ENCODE measurements at regions not wholly inside any gene's neighbourhood (a gene's known extent, or its start where the extent isn't known, plus 50 kb on each side); places are given as distances from the start of the nearest gene placed in this dataset.
"Not testable (repeated sequence)": the region's sequence is repeated elsewhere in the genome, so short reads cannot be mapped to it uniquely, and the experiment has no call there.

DNA sequence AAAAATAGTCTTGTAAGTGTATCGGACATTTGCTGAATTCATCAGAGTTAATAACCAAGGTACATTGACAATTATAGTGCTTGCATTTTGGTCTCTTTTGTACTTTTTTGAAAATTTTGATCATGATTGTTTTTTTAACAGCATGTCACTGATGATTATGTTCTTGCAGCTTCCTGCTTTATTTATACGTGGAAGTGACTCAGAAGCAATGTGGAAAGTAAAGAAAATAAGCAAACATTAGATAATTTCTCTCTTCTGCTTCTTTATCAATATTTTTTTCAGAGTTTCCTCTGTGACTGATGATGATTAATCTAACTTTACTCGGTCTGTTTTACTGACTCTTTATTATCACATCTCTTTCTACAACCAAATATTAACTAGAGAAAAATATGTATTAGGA is 1351.9 kb downstream of the REEP3 start:
- TF ChIP-seq, protein P1, sequence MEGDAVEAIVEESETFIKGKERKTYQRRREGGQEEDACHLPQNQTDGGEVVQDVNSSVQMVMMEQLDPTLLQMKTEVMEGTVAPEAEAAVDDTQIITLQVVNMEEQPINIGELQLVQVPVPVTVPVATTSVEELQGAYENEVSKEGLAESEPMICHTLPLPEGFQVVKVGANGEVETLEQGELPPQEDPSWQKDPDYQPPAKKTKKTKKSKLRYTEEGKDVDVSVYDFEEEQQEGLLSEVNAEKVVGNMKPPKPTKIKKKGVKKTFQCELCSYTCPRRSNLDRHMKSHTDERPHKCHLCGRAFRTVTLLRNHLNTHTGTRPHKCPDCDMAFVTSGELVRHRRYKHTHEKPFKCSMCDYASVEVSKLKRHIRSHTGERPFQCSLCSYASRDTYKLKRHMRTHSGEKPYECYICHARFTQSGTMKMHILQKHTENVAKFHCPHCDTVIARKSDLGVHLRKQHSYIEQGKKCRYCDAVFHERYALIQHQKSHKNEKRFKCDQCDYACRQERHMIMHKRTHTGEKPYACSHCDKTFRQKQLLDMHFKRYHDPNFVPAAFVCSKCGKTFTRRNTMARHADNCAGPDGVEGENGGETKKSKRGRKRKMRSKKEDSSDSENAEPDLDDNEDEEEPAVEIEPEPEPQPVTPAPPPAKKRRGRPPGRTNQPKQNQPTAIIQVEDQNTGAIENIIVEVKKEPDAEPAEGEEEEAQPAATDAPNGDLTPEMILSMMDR (IDR thresholded peaks at IDR 0.05), result no peak
- no peak for TF ChIP-seq POLR2A (IDR thresholded peaks at IDR 0.05)
- WGBS, 2 donors, result 41 to 44% methylated on average over 3 of the region's 3 CpGs
- no peak for DNase-seq

DNA sequence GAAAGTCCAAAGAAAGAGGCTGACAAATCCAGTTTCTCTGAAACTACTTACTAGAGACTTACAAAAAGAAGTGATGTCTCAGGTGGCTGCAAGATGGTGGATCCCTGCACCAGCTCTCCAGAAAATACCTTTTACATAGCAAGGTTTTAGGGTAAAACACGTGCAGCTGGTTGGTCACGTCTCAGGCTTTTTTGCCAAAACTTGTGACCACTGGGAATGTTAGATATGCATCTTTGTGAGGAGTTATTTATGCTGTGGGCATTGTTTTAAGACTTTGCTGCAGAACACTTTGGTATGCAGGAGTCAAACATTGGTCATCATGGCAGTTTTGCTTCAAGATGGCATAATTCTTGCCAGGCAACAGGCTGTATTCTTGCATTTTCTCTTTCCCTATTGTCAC is 1352.8 kb downstream of the REEP3 start:
- H3K4me1 ChIP-seq, result no peaks in the 10 kb centered on the region
- no peak overlapping the region for H3K4me3 ChIP-seq
- intact Hi-C loops (cut with DNase I), result no loop called here
- 58 to 76% methylated on average over 2 of the region's 2 CpGs for WGBS, 2 donors
- no peaks in the 10 kb centered on the region for H3K9me3 ChIP-seq
- TF ChIP-seq, protein P1 (IDR thresholded peaks at IDR 0.05), result no peak
- TF ChIP-seq POLR2A (IDR thresholded peaks at IDR 0.05), result no peak
- DNase-seq, result no peak
- H3K36me3 ChIP-seq, result no peaks in the 10 kb centered on the region
- no peak overlapping the region for H3K27ac ChIP-seq
- H3K27me3 ChIP-seq, result no peaks in the 10 kb centered on the region

More for the DNA sequence above, 1351.9 kb downstream of the REEP3 start:
- Histone ChIP-seq H3K36me3 (no peaks in the 10 kb centered on the region), H3K9me3 (no peaks in the 10 kb centered on the region), H3K27me3 (no peaks in the 10 kb centered on the region), H3K4me1 (no peaks in the 10 kb centered on the region), H3K27ac (no peak overlapping the region), H3K4me3 (no peak overlapping the region)
- intact Hi-C loops (cut with DNase I), result no loop called here

DNA sequence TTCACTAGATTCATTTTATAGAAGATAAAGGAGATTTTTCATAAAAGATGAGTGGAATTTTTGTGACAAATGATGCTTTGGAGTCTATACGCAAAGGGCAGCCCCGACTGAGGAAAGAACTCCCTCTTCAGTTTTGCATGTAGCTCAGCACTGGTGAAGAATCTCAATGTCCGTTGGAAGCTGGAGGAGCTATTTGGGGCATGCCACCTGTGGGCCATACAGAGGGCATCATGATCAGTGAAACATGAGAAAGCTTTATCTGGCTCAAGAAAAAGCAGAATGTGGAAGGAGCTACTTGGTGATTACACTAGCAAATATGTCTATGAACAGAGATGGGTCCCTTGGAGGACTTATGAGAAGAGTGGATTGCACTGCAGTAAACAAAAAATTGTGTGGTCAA is 1359.3 kb downstream of the REEP3 start:
- WGBS, 2 donors, result 58 to 69% methylated on average over 3 of the region's 3 CpGs
- no peak for DNase-seq
- H3K4me1 ChIP-seq, result no peaks in the 10 kb centered on the region
- H3K36me3 ChIP-seq, result no peaks in the 10 kb centered on the region
- intact Hi-C loops (cut with DNase I), result no loop called here
- no peak overlapping the region for H3K27ac ChIP-seq
- TF ChIP-seq, protein P1 (IDR thresholded peaks at IDR 0.05), result no peak
- TF ChIP-seq POLR2A (IDR thresholded peaks at IDR 0.05), result no peak
- H3K4me3 ChIP-seq, result no peak overlapping the region
- H3K9me3 ChIP-seq, result no peaks in the 10 kb centered on the region
- H3K27me3 ChIP-seq, result no peaks in the 10 kb centered on the region

DNA sequence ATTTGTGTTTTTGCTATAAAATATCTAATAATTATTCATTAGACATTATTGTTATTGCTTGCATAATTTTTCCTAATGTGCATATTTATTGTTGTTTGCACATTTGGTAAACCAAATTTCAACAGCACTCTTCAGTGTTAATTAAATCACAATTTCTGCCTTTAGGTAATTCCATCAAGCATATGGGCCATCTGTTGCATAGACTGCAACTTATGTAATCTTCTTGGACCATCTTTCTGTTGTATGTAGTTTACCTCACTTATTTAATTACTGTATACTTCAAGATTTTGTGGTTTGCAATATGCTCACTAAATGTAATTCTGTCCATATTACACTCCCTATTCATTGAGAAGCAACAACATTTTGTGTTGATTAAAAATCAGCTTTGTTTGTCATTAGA is 1360.1 kb downstream of the REEP3 start:
- Histone ChIP-seq H3K27me3 (no peaks in the 10 kb centered on the region), H3K4me3 (no peak overlapping the region), H3K27ac (no peak overlapping the region), H3K9me3 (no peaks in the 10 kb centered on the region), H3K4me1 (no peaks in the 10 kb centered on the region), H3K36me3 (no peaks in the 10 kb centered on the region)
- intact Hi-C loops (cut with DNase I), result no loop called here
- no peak for TF ChIP-seq POLR2A (IDR thresholded peaks at IDR 0.05)
- TF ChIP-seq, protein P1 (IDR thresholded peaks at IDR 0.05), result no peak
- no peak for DNase-seq

DNA sequence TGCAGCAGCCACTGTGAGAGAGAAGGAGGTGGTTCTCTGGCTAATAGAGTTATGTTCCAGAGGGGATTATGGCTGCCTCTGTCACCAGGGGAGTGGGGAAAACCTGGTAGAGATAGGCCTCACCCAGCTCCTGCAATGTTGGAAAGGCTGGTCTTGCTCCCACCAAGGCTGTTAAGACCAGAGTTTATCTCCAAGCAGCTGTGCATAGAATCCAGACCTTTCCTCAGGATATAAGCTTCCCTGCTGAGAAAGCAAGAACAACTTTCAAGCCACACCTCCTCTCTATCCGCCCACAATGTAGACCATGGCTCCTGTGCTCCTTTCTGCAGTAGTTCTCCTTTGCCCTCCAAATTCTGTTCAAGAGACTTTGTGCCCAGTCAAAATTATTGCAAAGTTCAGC is 1375.4 kb downstream of the REEP3 start:
- no peak for TF ChIP-seq POLR2A (IDR thresholded peaks at IDR 0.05)
- TF ChIP-seq, protein P1 (IDR thresholded peaks at IDR 0.05), result no peak
- 91 to 93% methylated on average over 1 of the region's 1 CpG for WGBS, 2 donors
- Histone ChIP-seq H3K9me3 (no peaks in the 10 kb centered on the region), H3K27me3 (no peaks in the 10 kb centered on the region), H3K36me3 (no peaks in the 10 kb centered on the region), H3K4me1 (no peaks in the 10 kb centered on the region), H3K4me3 (no peak overlapping the region), H3K27ac (no peak overlapping the region)
- intact Hi-C loops (cut with DNase I), result no loop called here
- DNase-seq, result no peak

DNA sequence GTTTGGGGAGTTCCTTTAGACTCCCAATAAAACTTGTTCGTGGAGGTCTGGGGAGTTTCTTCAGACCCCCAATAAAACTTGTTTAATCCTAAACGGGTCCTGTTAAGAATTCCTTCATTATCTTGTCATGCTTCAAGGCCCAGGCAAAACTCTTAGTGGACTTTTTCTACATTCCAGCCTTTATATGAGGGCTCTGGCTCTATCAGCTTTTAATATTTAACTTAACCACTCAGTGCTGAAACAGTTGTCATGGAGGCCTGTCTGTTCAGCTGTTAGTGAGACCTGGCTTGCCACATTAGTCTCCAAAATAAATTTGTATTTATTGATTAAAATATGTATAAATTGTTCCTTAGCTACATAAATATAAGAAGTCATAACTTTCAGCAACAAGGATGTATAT is 1385.1 kb downstream of the REEP3 start:
- DNase-seq; H3K4me1 ChIP-seq; H3K27ac ChIP-seq; H3K27me3 ChIP-seq; intact Hi-C loops (cut with DNase I); H3K9me3 ChIP-seq; H3K4me3 ChIP-seq; H3K36me3 ChIP-seq: not testable (repeated sequence)
- WGBS, 2 donors, result 21 to 46% methylated on average over 2 of the region's 2 CpGs

DNA sequence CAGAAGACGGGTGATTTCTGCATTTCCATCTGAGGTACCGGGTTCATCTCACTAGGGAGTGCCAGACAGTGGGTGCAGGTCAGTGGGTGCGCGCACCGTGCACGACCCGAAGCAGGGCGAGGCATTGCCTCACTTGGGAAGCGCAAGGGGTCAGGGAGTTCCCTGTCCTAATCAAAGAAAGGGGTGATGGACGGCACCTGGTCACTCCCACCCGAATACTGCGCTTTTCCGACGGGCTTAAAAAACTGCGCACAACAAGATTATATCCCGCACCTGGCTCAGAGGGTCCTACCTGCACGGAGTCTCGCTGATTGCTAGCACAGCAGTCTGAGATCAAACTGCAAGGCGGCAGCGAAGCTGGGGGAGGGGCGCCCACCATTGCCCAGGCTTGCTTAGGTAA is 1403.1 kb downstream of the REEP3 start:
- intact Hi-C loops (cut with DNase I); H3K27me3 ChIP-seq; DNase-seq; H3K27ac ChIP-seq; H3K4me3 ChIP-seq; H3K4me1 ChIP-seq; H3K36me3 ChIP-seq: not testable (repeated sequence)
- WGBS, 2 donors, result 57 to 69% methylated on average over 11 to 17 of the region's 21 CpGs
- peaks cover 0 to 10% (median 0%) of the 10 kb centered on the region in 3 donors for H3K9me3 ChIP-seq

Data from esophagus squamous epithelium (tissue), 5 donors.